Right lobe of liver (tissue), 4 donors: ENCODE measurements at regions not wholly inside any gene's neighbourhood (a gene's known extent, or its start where the extent isn't known, plus 50 kb on each side); places are given as distances from the start of the nearest gene placed in this dataset.

Experiments used
- POLR2A ChIP-seq: fragments of 450-650 bp; IDR thresholded peaks from one replicate; pipeline ENCODE4 v1.6.1; 2017; ENCODE audit warnings: antibody characterized with exemption, mild to moderate bottlenecking
- TF ChIP-seq, protein P1 (sequence below), 4 donors: fragments of 200-600 bp in 3 of 4; fragments of 450-650 bp in 1 of 4; IDR thresholded peaks; one replicate each; pipeline versions ENCODE4 v1.5.1 to v1.8.0; 2016 to 2022; ENCODE audit warnings: antibody characterized with exemption in 4 of 4, mild to moderate bottlenecking in 2 of 4
- donor health status: DM: no; HTN: no; CAD: no.
- donor health status: DM: no; HTN: no; CAD: no.
- donor health status: DM: no; HTN: yes; CAD: no.

DNA sequence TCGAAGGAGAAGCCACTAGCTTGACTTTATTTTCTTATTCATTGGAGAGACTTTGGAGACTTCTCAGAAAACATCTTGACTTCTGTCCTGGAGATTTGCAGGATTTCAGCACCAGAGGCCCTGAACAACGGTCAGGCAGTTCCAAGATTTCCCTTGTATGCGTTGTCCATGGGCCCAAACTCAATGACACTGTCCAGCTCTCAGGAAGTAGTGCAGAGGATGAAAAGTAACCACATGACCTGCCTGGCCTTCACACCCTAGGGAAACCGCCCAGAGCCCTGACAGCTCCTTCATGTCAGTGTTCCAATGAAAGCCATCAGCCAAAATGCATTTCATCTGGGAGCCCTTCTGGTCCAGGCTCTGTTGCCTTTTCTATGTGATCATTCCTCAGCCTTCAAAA, 214.1 kb downstream of the BLID start:
- TF ChIP-seq, protein P1, sequence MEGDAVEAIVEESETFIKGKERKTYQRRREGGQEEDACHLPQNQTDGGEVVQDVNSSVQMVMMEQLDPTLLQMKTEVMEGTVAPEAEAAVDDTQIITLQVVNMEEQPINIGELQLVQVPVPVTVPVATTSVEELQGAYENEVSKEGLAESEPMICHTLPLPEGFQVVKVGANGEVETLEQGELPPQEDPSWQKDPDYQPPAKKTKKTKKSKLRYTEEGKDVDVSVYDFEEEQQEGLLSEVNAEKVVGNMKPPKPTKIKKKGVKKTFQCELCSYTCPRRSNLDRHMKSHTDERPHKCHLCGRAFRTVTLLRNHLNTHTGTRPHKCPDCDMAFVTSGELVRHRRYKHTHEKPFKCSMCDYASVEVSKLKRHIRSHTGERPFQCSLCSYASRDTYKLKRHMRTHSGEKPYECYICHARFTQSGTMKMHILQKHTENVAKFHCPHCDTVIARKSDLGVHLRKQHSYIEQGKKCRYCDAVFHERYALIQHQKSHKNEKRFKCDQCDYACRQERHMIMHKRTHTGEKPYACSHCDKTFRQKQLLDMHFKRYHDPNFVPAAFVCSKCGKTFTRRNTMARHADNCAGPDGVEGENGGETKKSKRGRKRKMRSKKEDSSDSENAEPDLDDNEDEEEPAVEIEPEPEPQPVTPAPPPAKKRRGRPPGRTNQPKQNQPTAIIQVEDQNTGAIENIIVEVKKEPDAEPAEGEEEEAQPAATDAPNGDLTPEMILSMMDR (IDR thresholded peaks at IDR 0.05) = no peak
- TF ChIP-seq POLR2A = no peak
